ENCODE measurements at regions not wholly inside any gene's neighbourhood (a gene's known extent, or its start where the extent isn't known, plus 50 kb on each side); places are given as distances from the start of the nearest gene placed in this dataset.
"Not testable (repeated sequence)": the region's sequence is repeated elsewhere in the genome, so short reads cannot be mapped to it uniquely, and the experiment has no call there.

DNA sequence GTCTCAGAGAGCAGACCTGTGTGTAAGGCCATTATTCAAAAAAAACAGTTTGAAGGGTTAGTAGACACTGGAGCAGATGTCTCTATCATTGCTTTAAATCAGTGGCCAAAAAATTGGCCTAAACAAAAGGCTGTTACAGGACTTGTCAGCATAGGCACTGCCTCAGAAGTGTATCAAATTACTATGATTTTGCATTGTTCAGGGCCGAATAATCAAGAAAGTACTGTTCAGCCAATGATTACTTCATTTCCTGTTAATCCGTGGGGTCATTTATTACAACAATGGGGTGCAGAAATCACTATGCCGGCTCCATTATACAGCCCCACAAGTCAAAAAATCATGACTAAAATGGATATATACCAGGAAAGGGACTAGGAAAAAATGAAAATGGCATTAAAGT lies 160.3 kb downstream of the GPX5 start:
- TF ChIP-seq POLR2A, EP300 (IDR thresholded peaks at IDR 0.05): not testable (repeated sequence)
- TF ChIP-seq, protein P1, sequence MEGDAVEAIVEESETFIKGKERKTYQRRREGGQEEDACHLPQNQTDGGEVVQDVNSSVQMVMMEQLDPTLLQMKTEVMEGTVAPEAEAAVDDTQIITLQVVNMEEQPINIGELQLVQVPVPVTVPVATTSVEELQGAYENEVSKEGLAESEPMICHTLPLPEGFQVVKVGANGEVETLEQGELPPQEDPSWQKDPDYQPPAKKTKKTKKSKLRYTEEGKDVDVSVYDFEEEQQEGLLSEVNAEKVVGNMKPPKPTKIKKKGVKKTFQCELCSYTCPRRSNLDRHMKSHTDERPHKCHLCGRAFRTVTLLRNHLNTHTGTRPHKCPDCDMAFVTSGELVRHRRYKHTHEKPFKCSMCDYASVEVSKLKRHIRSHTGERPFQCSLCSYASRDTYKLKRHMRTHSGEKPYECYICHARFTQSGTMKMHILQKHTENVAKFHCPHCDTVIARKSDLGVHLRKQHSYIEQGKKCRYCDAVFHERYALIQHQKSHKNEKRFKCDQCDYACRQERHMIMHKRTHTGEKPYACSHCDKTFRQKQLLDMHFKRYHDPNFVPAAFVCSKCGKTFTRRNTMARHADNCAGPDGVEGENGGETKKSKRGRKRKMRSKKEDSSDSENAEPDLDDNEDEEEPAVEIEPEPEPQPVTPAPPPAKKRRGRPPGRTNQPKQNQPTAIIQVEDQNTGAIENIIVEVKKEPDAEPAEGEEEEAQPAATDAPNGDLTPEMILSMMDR (IDR thresholded peaks at IDR 0.05), result not testable (repeated sequence)

Measured in ovary (tissue), 3 donors.